ENCODE measurements at regions not wholly inside any gene's neighbourhood (a gene's known extent, or its start where the extent isn't known, plus 50 kb on each side); places are given as distances from the start of the nearest gene placed in this dataset.

DNA sequence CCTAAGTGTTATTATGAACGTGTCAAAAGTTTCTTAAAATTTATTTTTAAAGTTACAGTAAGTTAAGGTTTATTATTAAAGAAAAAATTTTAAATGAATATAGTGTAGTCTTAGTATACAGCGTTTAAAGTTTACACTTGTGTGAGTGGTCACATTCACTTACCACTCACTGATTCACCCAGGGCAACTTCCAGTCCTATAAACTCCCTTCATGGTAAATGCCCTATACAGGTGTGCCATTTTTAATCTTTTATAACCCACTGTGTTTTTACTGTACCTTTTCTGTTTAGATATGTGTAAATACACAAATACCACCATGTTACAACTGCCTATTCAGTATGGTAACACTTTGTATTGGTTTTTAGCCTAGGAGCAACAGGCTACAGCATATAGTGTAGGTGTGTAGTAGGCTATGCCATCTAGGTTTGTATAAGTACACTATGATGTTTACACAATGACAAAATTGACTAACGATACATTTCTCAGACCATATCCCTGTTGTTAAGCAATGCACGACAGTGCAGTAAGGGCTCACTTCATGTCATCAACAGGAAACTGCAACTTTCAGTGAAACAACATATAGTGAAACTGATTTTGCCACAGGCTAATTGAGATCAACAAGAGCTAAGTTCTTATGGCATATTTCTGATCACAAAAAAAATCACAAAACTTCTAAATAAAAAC lies 112.0 kb upstream of the TMCC3 start:
- TF ChIP-seq CTCF (IDR thresholded peaks at IDR 0.05) (no peak), EP300 (IDR thresholded peaks at IDR 0.05) (no peak), POLR2A (IDR thresholded peaks at IDR 0.05) (no peak)
